Bronchial epithelial cell (primary cell): ENCODE measurements at regions not wholly inside any gene's neighbourhood (a gene's known extent, or its start where the extent isn't known, plus 50 kb on each side); places are given as distances from the start of the nearest gene placed in this dataset.

ENCODE experiments used
- DNase-seq: peaks from one replicate; pipeline ENCODE4 v3.0.0-alpha.2; 2010; ENCODE audit warnings: low read depth
- FAIRE-seq: peaks from 2 replicates; lab custom pipeline; 2011; peaks lifted over from hg19 to GRCh38; lab: Jason Lieb, UNC
- H3K27me3 ChIP-seq: 2 replicates; pipeline ENCODE4 v1.5.1; 2011; ENCODE audit warnings: low read length; ENCODE audit not compliant: control insufficient read depth, insufficient read depth
- H3K36me3 ChIP-seq: 2 replicates; pipeline ENCODE4 v1.5.1; 2011; ENCODE audit warnings: low read length; ENCODE audit not compliant: control insufficient read depth, insufficient read depth
- H3K4me3 ChIP-seq: 2 replicates; pipeline ENCODE4 v1.5.1; 2011; ENCODE audit warnings: mild to moderate bottlenecking, low read depth, low read length, control low read depth
- TF ChIP-seq, protein P1 (sequence below): IDR thresholded peaks from 2 replicates; pipeline ENCODE4 v1.5.1; 2011; ENCODE audit warnings: mild to moderate bottlenecking, moderate library complexity, low read length, control low read depth, inconsistent platforms; ENCODE audit not compliant: insufficient read depth, severe bottlenecking

DNA sequence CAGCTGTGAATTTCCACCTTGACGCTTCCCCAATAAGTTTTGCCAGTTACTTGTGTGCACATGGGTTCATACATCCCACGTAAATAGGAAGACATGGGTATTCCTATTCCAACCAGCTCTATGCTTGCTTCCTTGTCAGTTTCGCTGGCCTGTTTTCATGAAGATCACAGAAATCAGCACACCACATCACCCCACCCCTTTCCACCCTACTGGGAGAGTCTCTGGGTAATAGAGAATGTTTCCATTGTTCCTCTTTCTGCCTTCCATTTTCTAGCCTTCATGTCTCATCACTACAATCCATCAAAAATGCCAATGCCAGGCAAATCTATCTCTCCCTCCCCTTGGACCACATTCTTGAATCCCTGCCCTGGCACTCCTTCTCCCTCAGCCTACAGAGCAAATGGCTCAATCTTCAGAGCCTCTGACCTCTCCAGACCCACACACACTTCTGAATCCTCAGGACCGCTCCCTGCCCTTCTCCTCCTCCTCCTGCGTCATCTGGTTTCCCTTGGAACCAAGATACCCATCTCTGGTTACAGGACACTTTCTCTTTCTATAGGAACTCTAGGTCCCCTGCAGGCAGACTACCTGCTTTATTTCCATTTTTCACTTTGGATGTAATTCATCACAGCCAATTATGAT lies 323.3 kb downstream of the DHX15 start:
- H3K4me3 ChIP-seq: no peak overlapping the region
- no peak for FAIRE-seq

DNA sequence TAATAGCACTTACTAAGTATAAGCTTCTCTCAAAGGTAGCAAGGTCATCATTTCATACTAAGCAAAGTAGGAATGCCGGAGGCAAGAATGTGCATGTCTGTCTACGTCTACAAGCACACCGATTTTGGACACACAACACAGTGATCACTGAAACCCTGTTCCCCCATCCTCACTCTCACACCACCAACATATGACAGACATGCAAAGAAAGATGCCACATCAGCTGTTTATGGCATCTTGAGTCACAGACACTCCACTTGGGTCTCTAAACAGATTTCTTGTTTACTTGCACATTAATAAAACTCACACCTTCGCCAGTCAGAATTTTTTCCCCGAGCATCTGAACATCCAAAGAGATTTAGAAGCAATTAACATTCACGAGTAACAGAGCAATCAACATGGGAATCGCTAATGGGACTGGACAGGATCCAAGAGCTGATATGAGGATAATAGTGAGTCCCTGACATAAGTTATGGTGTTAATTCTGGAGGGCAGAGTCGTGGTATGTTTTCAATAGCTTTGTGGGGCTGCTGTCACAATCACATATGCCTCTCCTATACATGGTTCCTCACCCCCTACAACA lies 324.1 kb downstream of the DHX15 start:
- H3K4me3 ChIP-seq: no peak overlapping the region
- H3K27me3 ChIP-seq: peaks cover 1% of the 10 kb centered on the region
- FAIRE-seq (no peak), DNase-seq (no peak)
- TF ChIP-seq, protein P1, sequence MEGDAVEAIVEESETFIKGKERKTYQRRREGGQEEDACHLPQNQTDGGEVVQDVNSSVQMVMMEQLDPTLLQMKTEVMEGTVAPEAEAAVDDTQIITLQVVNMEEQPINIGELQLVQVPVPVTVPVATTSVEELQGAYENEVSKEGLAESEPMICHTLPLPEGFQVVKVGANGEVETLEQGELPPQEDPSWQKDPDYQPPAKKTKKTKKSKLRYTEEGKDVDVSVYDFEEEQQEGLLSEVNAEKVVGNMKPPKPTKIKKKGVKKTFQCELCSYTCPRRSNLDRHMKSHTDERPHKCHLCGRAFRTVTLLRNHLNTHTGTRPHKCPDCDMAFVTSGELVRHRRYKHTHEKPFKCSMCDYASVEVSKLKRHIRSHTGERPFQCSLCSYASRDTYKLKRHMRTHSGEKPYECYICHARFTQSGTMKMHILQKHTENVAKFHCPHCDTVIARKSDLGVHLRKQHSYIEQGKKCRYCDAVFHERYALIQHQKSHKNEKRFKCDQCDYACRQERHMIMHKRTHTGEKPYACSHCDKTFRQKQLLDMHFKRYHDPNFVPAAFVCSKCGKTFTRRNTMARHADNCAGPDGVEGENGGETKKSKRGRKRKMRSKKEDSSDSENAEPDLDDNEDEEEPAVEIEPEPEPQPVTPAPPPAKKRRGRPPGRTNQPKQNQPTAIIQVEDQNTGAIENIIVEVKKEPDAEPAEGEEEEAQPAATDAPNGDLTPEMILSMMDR: no peak
- H3K36me3 ChIP-seq: no peaks in the 10 kb centered on the region

More for the DNA sequence above, 323.3 kb downstream of the DHX15 start:
- TF ChIP-seq, protein P1: no peak
- DNase-seq: no peak
- H3K36me3 ChIP-seq: no peaks in the 10 kb centered on the region
- H3K27me3 ChIP-seq: peaks cover 1% of the 10 kb centered on the region

DNA sequence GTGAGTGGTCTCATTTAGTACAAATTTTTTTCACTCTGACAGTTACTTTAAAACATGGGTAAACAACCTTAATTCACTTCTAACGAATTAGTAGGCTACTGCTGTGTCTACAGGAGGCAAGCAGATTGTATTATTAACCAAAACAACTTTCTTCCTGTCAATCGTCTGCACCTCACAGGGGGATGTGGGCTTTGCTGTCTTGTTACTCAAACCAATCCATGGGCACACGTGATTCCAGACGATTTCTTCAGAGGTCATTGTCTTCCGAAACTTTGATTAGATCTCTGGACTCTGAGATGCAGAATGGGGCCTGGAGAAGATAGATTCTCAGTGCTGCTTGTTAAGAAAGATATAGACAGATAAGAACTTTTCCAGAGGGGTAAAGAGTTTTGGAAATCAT lies 327.8 kb downstream of the DHX15 start:
- Histone ChIP-seq H3K36me3 (no peaks in the 10 kb centered on the region), H3K27me3 (peaks cover 1% of the 10 kb centered on the region), H3K4me3 (no peak overlapping the region)
- FAIRE-seq (no peak), DNase-seq (no peak)
- TF ChIP-seq, protein P1: no peak

DNA sequence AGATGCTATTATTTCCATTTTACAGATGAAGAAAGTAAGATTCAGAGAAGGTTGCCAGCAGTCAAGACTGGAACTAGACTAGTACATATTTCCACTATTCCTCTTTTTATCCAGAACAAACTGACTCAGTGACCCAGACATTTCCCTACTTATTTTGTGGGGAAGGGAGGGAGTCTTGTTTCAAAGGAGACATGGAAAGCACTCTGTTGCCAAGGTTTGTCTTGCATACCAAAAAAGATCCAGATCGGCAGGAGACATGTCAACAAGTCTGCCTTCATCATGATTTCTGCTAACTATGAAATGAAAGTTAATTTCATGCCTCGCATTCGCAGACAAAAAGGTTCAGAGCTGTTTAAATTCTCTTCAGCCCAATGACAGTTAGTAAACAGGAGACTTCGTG lies 328.3 kb downstream of the DHX15 start:
- FAIRE-seq (no peak), DNase-seq (no peak)
- no peaks in the 10 kb centered on the region for H3K36me3 ChIP-seq
- peaks cover under 1% of the 10 kb centered on the region for H3K27me3 ChIP-seq
- no peak overlapping the region for H3K4me3 ChIP-seq
- TF ChIP-seq, protein P1: no peak

DNA sequence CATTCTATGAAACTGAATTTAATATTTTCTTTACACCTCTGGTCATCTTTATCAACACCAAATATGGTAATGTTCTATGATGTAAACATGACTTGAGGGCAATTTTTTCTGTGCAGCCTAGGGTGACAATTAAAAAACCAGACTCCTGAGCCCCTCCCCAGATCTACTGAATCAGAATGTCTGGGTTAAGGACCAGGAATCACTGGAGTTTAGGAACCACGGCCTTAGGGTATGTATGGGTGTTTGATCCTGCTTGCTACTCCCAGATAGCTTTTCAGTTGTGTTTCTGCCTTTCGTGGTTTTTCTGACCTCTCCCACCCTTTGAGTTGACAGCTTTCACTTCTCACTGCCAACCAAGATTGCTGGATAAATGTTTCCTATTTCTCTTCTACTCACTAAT lies 332.2 kb downstream of the DHX15 start:
- H3K36me3 ChIP-seq: no peaks in the 10 kb centered on the region
- H3K4me3 ChIP-seq: no peak overlapping the region
- FAIRE-seq (no peak), DNase-seq (no peak)
- no peaks in the 10 kb centered on the region for H3K27me3 ChIP-seq
- TF ChIP-seq, protein P1: no peak
